ENCODE measurements at regions not wholly inside any gene's neighbourhood (a gene's known extent, or its start where the extent isn't known, plus 50 kb on each side); places are given as distances from the start of the nearest gene placed in this dataset.
A peak's percentile ranks its signal among the peaks of the same experiment; 100 is the strongest.

- Histone ChIP-seq H3K27me3 (replicated peaks in 1 of 4; ENCODE audit: control extremely low read depth in 1 of 4, control insufficient read depth in 3 of 4, insufficient read depth in 4 of 4, low read length in 3 of 4) (no peaks in the 10 kb centered on the region), H3K27ac (ENCODE audit: low read length in 2 of 2) (no peak overlapping the region), H4K20me1 (ENCODE audit: control insufficient read depth, insufficient read depth, low read length, poor library complexity, severe bottlenecking) (no peaks in the 10 kb centered on the region), H3K9ac (ENCODE audit: low read length) (no peak overlapping the region), H3K4me3 (ENCODE audit: control extremely low read depth in 1 of 5, extremely low read depth in 1 of 5, insufficient read depth in 1 of 5, low read depth in 2 of 5, low read length in 4 of 5) (no peak overlapping the region), H3K4me2 (replicated peaks; ENCODE audit: low read depth, low read length, poor library complexity, severe bottlenecking) (no peak overlapping the region), H2AFZ (ENCODE audit: insufficient read depth, low read depth, low read length, poor library complexity, severe bottlenecking) (no peak overlapping the region), H3K9me3 (ENCODE audit: control extremely low read depth in 1 of 3, control insufficient read depth in 2 of 3, insufficient read depth in 1 of 3, low read length in 2 of 3) (no peaks in the 10 kb centered on the region), H3K36me3 (replicated peaks in 1 of 2; ENCODE audit: control extremely low read depth in 1 of 2, control insufficient read depth in 1 of 2, extremely low read depth in 1 of 2, insufficient read depth in 2 of 2, low read length in 1 of 2) (no peaks in the 10 kb centered on the region), H3K4me1 (ENCODE audit: control insufficient read depth in 2 of 2, insufficient read depth in 2 of 2, low read length in 2 of 2) (no peaks in the 10 kb centered on the region), H3K79me2 (ENCODE audit: control insufficient read depth, insufficient read depth, low read length) (no peaks in the 10 kb centered on the region)
- Mint-ChIP-seq H3K9me3 (ENCODE audit: insufficient read depth) (no peaks in the 10 kb centered on the region), H3K27ac (no peak overlapping the region), H3K27me3 (no peaks in the 10 kb centered on the region), H3K4me3 (no peak overlapping the region), H3K4me1 (no peaks in the 10 kb centered on the region)
- ChIA-PET POLR2A (no interaction called here), CTCF (interaction anchor here (0.6 to 9.5 kb wide), 7 partner anchors 9 to 828 kb away, joined by 3 to 150 read pairs (median 4); no protein-coding TSS in a partner anchor)
- no peak for ATAC-seq (ENCODE audit: low read depth)
- TF ChIP-seq EZH2 (IDR thresholded peaks at IDR 0.05; ENCODE audit: borderline replicate concordance, insufficient read depth, low read depth, low read length, poor library complexity, severe bottlenecking) (no peak), CTCF (IDR thresholded peaks at IDR 0.05) (peak; percentile 78)
- intact Hi-C loops (cut with micrococcal nuclease), result no loop called here
- peak; percentile 45 for DNase-seq
- WGBS (ENCODE audit: insufficient coverage), result 86% methylated on average over 2 of the region's 3 CpGs
These were observed 761.8 kb upstream of the ACVR2A start for GRCh38 chr2:147082850-147083522.

GRCh38 chr2:147081831-147082230 is 763.0 kb upstream of the ACVR2A start:
- Histone ChIP-seq H4K20me1 (ENCODE audit: control insufficient read depth, insufficient read depth, low read length, poor library complexity, severe bottlenecking) (no peaks in the 10 kb centered on the region), H3K4me3 (ENCODE audit: control extremely low read depth in 1 of 5, extremely low read depth in 1 of 5, insufficient read depth in 1 of 5, low read depth in 2 of 5, low read length in 4 of 5) (no peak overlapping the region), H3K79me2 (ENCODE audit: control insufficient read depth, insufficient read depth, low read length) (no peaks in the 10 kb centered on the region), H3K4me2 (replicated peaks; ENCODE audit: low read depth, low read length, poor library complexity, severe bottlenecking) (no peak overlapping the region), H3K9ac (ENCODE audit: low read length) (no peak overlapping the region), H3K9me3 (ENCODE audit: control extremely low read depth in 1 of 3, control insufficient read depth in 2 of 3, insufficient read depth in 1 of 3, low read length in 2 of 3) (no peaks in the 10 kb centered on the region), H3K27me3 (replicated peaks in 1 of 4; ENCODE audit: control extremely low read depth in 1 of 4, control insufficient read depth in 3 of 4, insufficient read depth in 4 of 4, low read length in 3 of 4) (no peaks in the 10 kb centered on the region), H3K4me1 (ENCODE audit: control insufficient read depth in 2 of 2, insufficient read depth in 2 of 2, low read length in 2 of 2) (no peaks in the 10 kb centered on the region), H3K36me3 (replicated peaks in 1 of 2; ENCODE audit: control extremely low read depth in 1 of 2, control insufficient read depth in 1 of 2, extremely low read depth in 1 of 2, insufficient read depth in 2 of 2, low read length in 1 of 2) (no peaks in the 10 kb centered on the region), H2AFZ (ENCODE audit: insufficient read depth, low read depth, low read length, poor library complexity, severe bottlenecking) (no peak overlapping the region), H3K27ac (ENCODE audit: low read length in 2 of 2) (no peak overlapping the region)
- ATAC-seq (ENCODE audit: low read depth) (no peak), DNase-seq (no peak)
- no peak overlapping the region for H3K27ac Mint-ChIP-seq
- TF ChIP-seq CTCF (IDR thresholded peaks at IDR 0.05) (no peak), EZH2 (IDR thresholded peaks at IDR 0.05; ENCODE audit: borderline replicate concordance, insufficient read depth, low read depth, low read length, poor library complexity, severe bottlenecking) (no peak)
- no peaks in the 10 kb centered on the region for H3K9me3 Mint-ChIP-seq (ENCODE audit: insufficient read depth)
- H3K4me3 Mint-ChIP-seq, result no peak overlapping the region
- H3K27me3 Mint-ChIP-seq, result no peaks in the 10 kb centered on the region
- H3K4me1 Mint-ChIP-seq, result no peaks in the 10 kb centered on the region
- POLR2A ChIA-PET, result no interaction called here
- WGBS (ENCODE audit: insufficient coverage), result 100% methylated on average over 2 of the region's 4 CpGs
- intact Hi-C loops (cut with micrococcal nuclease), result no loop called here
- CTCF ChIA-PET, result interaction anchor here (2.7 to 9.5 kb wide), 2 partner anchors 824 to 830 kb away, joined by 7 to 150 read pairs; no protein-coding TSS in a partner anchor
